Occipital lobe (tissue), 1 donor: ENCODE measurements at regions not wholly inside any gene's neighbourhood (a gene's known extent, or its start where the extent isn't known, plus 50 kb on each side); places are given as distances from the start of the nearest gene placed in this dataset.
"Not testable (repeated sequence)": the region's sequence is repeated elsewhere in the genome, so short reads cannot be mapped to it uniquely, and the experiment has no call there.

Source experiments
- DNase-seq: peaks from one replicate; lab custom pipeline; 2025; lab: John Stamatoyannopoulos, UW

- no peak for DNase-seq
Observed at GRCh38 chr1:37310064-37310463, 164.3 kb upstream of the ZC3H12A start.

GRCh38 chr1:37315371-37315846, 159.0 kb upstream of the ZC3H12A start:
- DNase-seq: no peak

GRCh38 chr1:37317870-37318467, 156.4 kb upstream of the ZC3H12A start:
- DNase-seq: no peak

- no peak for DNase-seq
Observed at GRCh38 chr1:37318490-37318889, 155.9 kb upstream of the ZC3H12A start.

GRCh38 chr1:37319284-37319683, 155.1 kb upstream of the ZC3H12A start:
- no peak for DNase-seq

GRCh38 chr1:37323486-37324377, 150.6 kb upstream of the ZC3H12A start:
- DNase-seq: no peak

- DNase-seq: peak; percentile 20
Observed at GRCh38 chr1:37325010-37325409, 149.4 kb upstream of the ZC3H12A start.

- DNase-seq: no peak
Observed at GRCh38 chr1:37325509-37326437, 148.6 kb upstream of the ZC3H12A start.

- no peak for DNase-seq
Observed at GRCh38 chr1:37332126-37332525, 142.3 kb upstream of the ZC3H12A start.

GRCh38 chr1:37338658-37339057, 135.7 kb upstream of the ZC3H12A start:
- DNase-seq: peak; percentile 19

GRCh38 chr1:37342736-37343135, 131.6 kb upstream of the ZC3H12A start:
- DNase-seq: no peak

- DNase-seq: no peak
Observed at GRCh38 chr1:37347104-37347649, 127.2 kb upstream of the ZC3H12A start.

GRCh38 chr1:37353871-37354270, 120.5 kb upstream of the ZC3H12A start:
- no peak for DNase-seq

GRCh38 chr1:37354876-37355650, 119.3 kb upstream of the ZC3H12A start:
- no peak for DNase-seq

GRCh38 chr1:37358992-37359391, 115.4 kb upstream of the ZC3H12A start:
- no peak for DNase-seq

- DNase-seq: no peak
Observed at GRCh38 chr1:37360011-37360410, 114.4 kb upstream of the ZC3H12A start.

- no peak for DNase-seq
Observed at GRCh38 chr1:37362594-37363385, 111.6 kb upstream of the ZC3H12A start.

GRCh38 chr1:37363535-37363934, 110.8 kb upstream of the ZC3H12A start:
- no peak for DNase-seq

- not testable (repeated sequence) for DNase-seq
Observed at GRCh38 chr1:37368665-37369315, 105.6 kb upstream of the ZC3H12A start.
